Jurkat, Clone E6-1 (cell line): ENCODE measurements at regions not wholly inside any gene's neighbourhood (a gene's known extent, or its start where the extent isn't known, plus 50 kb on each side); places are given as distances from the start of the nearest gene placed in this dataset.

Experiments
- DNase-seq: peaks from one replicate; pipeline ENCODE4 v3.0.0-alpha.2; 2011; ENCODE audit warnings: low read depth, low spot score
- H3K4me3 ChIP-seq: 2 replicates; pipeline ENCODE4 v1.5.1; 2011; ENCODE audit warnings: mild to moderate bottlenecking, low read length, control low read depth, moderate library complexity

- no peak for DNase-seq
- H3K4me3 ChIP-seq: no peak overlapping the region
These were observed 55.3 kb downstream of the CDKN2C start for GRCh38 chr1:51025374-51025773.

DNA sequence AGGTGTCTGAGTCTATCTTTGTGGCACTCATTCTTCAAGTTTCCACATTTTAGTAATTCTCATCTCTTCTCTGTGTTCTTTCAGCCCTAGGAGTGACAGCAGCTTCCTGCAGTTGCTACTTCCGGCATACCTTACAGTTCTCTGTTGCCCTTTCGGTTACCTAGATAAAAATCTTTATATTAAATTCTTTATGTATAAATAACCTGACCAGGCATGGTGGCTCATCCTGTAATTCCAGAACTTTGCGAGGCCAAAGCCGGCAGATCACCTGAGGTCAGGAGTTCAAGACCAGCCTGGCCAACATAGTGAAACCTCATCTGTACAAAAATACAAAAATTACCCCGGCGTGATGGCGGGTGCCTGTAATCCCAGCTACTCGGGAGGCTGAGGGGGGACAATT, 62.9 kb downstream of the CDKN2C start:
- no peak for DNase-seq
- no peak overlapping the region for H3K4me3 ChIP-seq

DNA sequence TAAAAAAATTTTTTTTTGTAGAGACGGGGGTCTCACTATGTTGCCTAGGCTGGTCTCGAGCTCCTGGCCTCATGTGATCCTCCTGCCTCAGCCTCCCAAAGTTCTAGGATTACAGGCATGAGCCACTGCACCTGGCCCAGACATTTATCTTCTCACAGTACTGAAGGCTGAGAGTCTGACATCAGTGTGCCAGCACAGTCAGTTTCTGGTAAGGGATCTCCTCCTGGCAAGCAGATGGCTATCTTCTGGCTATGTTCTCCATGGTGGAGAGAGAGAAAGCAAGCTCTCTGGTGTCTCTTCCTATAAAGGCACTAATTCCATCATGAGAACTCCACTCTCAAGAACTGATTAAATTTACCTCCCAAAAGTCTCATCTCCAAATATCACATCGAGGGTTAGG, 57.8 kb upstream of the C1orf185 start:
- DNase-seq: no peak
- no peak overlapping the region for H3K4me3 ChIP-seq

DNA sequence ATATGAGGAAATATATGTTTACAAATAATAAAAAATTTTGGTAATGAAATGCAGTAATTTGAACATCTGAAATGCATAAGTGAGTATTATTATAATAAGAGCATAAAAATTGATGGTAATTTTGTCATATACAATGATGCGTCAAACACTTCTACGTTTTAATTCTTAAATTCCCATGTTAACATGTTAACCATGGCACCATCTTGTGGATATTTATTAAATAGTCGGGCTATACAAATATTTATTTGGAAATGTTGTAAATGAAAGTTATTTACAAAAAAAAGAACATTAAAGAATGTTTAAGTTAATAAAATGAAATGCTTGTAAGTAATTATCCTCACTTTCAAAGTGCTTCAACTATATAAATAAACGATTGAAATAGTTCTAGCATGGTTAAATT, 57.2 kb upstream of the C1orf185 start:
- H3K4me3 ChIP-seq: no peak overlapping the region
- peak; percentile 9 for DNase-seq

DNA sequence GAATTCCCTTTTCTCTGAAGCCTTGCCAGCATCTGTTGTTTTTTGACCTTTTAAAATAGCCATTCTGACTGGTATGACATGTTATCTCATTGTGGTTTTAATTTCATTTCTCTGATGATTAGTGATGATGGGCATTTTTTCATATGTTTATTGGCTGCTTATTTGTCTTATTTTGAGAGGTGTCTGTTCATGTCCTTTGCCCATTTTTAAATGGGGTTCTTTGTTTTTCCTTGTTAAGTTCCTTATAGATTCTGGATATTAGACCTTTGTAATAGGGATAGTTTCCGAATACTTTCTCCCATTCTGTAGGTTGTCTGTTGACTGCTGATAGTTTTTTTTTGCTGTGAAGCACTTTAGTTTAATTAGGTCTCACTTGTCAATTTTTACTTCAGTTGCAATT, 54.0 kb upstream of the C1orf185 start:
- DNase-seq: no peak
- no peak overlapping the region for H3K4me3 ChIP-seq

DNA sequence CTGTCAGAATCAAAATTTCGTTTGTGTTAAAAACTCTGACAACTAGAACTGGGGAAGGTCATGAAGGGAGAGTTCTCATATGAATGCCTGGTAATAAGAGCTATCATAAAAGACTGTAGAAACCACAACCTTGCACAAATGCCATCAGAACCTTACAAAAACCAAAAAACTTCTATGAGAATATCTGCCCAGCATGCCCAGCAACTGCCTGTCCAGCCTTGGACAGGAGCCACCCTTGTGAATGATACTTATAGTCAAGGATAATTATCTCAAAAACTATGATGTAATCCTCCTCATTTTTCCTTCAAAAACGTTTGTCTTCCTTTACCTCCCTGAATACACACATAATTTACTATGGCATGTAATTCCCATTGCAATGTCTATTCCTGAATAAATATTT, 53.4 kb upstream of the C1orf185 start:
- DNase-seq: no peak
- no peak overlapping the region for H3K4me3 ChIP-seq
